ENCODE measurements at regions not wholly inside any gene's neighbourhood (a gene's known extent, or its start where the extent isn't known, plus 50 kb on each side); places are given as distances from the start of the nearest gene placed in this dataset.

DNA sequence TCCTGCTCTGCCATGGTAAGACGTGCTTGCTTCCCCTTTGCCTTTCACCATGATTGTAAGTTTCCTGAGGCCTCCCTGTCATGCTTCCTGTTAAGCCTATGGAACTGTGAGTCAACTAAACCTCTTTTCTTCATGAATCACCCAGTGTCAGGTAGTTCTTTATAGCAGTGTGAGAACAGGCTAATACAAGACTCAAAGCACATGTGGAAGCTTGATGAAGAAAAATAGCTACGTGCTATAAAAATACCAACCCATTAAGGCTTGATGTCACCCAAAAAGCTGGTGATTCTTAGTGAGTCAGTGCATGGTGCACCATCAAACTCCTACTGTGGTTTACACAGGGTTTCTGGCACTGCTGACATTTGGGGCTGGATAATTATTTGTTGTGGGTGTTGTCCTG is 332.2 kb downstream of the TMEM167A start:
- TF ChIP-seq ZNF724P (CRISPR knock-in tag; IDR thresholded peaks at IDR 0.05; ENCODE audit: borderline replicate concordance) (no peak), NR1H2 (CRISPR knock-in tag; IDR thresholded peaks at IDR 0.05; ENCODE audit: borderline replicate concordance, low read depth) (no peak), MAZ (IDR thresholded peaks at IDR 0.05; ENCODE audit: borderline replicate concordance, low read depth, low read length) (no peak), MAZ (CRISPR knock-in tag; IDR thresholded peaks at IDR 0.05; ENCODE audit: low read depth) (no peak), PPARG (CRISPR knock-in tag; conservative IDR thresholded peaks at IDR 0.05) (no peak), ATF2 (CRISPR knock-in tag; IDR thresholded peaks at IDR 0.05) (no peak), STAT5B (CRISPR knock-in tag; IDR thresholded peaks at IDR 0.05) (no peak), ZNF253 (CRISPR knock-in tag; IDR thresholded peaks at IDR 0.05; ENCODE audit: borderline replicate concordance) (no peak), NFE2L2 (IDR thresholded peaks at IDR 0.05; ENCODE audit: low read length) (no peak), NFATC3 (CRISPR knock-in tag; IDR thresholded peaks at IDR 0.05) (no peak)
- TF ChIP-seq, protein P1, sequence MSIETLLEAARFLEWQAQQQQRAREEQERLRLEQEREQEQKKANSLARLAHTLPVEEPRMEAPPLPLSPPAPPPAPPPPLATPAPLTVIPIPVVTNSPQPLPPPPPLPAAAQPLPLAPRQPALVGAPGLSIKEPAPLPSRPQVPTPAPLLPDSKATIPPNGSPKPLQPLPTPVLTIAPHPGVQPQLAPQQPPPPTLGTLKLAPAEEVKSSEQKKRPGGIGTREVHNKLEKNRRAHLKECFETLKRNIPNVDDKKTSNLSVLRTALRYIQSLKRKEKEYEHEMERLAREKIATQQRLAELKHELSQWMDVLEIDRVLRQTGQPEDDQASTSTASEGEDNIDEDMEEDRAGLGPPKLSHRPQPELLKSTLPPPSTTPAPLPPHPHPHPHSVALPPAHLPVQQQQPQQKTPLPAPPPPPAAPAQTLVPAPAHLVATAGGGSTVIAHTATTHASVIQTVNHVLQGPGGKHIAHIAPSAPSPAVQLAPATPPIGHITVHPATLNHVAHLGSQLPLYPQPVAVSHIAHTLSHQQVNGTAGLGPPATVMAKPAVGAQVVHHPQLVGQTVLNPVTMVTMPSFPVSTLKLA (IDR thresholded peaks at IDR 0.05), result no peak

Data from HepG2 (cell line).